ENCODE measurements at regions not wholly inside any gene's neighbourhood (a gene's known extent, or its start where the extent isn't known, plus 50 kb on each side); places are given as distances from the start of the nearest gene placed in this dataset.
A peak's percentile ranks its signal among the peaks of the same experiment; 100 is the strongest.

DNA sequence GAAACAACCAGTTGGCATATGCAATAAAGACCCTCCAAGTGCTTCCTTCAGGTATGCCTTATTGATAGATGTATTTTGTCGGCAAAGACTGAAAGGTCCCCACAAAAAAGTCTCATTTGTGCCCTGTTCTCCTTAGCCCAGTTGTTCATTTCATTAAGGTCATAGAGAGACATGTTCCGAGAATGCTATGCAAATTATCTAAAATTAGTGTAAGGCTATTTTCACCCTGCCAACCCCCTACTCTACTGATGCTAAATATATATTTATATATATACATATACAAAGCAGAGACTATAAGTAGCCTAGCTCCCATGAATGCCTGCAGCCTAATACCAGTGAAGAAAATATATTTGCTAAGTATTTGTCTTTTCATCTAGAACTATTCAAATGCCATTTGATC, 96.7 kb upstream of the ADO start:
- no peak overlapping the region for H3K4me3 Mint-ChIP-seq
- no peak overlapping the region for H3K27ac Mint-ChIP-seq
- peaks cover 18% of the 10 kb centered on the region for H3K4me1 Mint-ChIP-seq
- no peak for DNase-seq
- peaks cover 9% of the 10 kb centered on the region for H3K27me3 Mint-ChIP-seq
- ATAC-seq = no peak
- H3K9me3 Mint-ChIP-seq = peaks cover 12% of the 10 kb centered on the region
- H3K36me3 Mint-ChIP-seq (ENCODE audit: low read depth) = no peaks in the 10 kb centered on the region

DNA sequence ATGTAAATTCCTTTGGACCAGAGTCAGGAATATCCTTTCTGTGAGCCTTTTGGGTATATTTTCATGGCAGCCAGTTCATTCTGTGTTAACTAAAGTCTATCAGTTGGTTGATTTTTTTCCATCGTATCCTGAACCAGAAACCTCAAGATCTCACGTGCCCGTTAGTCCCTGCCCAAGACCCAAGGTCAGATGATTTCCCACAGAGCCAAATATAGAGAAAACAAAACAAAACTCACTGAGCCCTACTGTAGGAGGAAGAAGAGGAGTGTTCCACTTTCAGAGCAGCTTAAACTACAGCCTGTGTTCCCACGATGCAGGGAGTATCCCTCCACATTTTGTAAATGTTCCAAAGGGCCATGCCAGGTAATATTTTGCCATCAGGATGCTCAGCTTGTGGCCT, 96.0 kb upstream of the ADO start:
- ATAC-seq (no peak), DNase-seq (no peak)
- no peaks in the 10 kb centered on the region for H3K36me3 Mint-ChIP-seq (ENCODE audit: low read depth)
- peaks cover 12% of the 10 kb centered on the region for H3K9me3 Mint-ChIP-seq
- no peak overlapping the region for H3K4me3 Mint-ChIP-seq
- no peak overlapping the region for H3K27ac Mint-ChIP-seq
- H3K4me1 Mint-ChIP-seq = peaks cover 18% of the 10 kb centered on the region
- peaks cover 9% of the 10 kb centered on the region for H3K27me3 Mint-ChIP-seq

DNA sequence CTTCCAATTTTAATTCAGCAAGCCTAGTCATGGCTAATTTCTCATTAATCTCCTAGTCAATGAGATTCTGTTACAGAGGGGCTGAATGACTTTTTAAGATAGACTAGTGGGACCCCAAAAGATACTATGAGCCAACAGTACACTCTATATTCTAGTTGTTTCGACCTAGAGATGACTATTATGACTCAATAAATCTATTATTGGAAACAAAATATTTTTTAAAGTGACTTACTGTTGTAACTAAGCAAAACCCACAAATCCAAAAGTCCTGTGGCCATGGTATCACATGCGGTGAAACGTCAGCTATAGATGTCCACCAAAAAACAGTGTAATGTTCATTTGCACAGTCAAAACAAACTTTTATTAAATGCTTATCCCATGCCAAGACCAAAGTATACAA, 95.3 kb upstream of the ADO start:
- no peak overlapping the region for H3K4me3 Mint-ChIP-seq
- peaks cover 18% of the 10 kb centered on the region for H3K4me1 Mint-ChIP-seq
- peaks cover 11% of the 10 kb centered on the region for H3K27me3 Mint-ChIP-seq
- H3K36me3 Mint-ChIP-seq (ENCODE audit: low read depth) = no peaks in the 10 kb centered on the region
- ATAC-seq = no peak
- H3K9me3 Mint-ChIP-seq = peaks cover 10% of the 10 kb centered on the region
- DNase-seq = no peak
- no peak overlapping the region for H3K27ac Mint-ChIP-seq

DNA sequence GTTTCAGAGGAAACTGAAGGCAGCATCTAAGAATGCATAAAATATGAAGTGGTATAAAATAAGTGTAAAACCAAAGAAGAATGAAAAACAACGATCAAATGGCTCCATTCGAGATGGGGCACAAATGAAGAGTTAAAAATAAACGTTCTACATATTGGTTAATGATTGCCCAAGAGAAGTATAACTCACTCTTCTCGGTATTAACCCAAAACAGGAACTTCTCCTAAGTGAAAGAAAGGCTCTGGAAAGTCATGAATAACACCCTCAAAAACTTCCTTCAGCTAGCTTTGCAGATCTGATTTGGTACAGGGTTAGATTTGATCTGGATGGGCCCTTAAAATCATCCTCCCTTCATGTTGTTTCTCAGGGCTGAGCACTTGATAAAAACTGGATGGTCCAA, 94.3 kb upstream of the ADO start:
- DNase-seq = no peak
- H3K4me1 Mint-ChIP-seq = peaks cover 28% of the 10 kb centered on the region

DNA sequence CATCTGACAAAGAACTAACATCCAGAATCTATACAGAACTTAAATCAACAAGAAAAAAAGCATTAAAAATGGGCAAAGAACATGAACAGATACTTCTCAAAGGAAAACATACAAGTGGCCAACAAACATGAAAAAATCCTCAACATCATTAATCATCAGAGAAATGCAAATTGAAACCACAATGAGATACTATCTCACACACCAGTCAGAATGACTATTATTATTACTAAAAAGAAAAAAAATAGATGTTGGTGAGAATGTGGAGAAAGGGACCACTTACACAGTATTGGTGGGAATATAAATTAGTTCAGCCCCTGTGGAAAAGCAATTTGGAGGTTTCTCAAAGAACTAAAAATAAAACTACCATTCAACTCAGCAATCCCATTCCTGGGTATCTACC, 89.1 kb upstream of the ADO start:
- peak overlapping the region; percentile 25 for H3K27ac Mint-ChIP-seq
- H3K4me3 Mint-ChIP-seq = no peak overlapping the region
- no peaks in the 10 kb centered on the region for H3K36me3 Mint-ChIP-seq (ENCODE audit: low read depth)
- H3K27me3 Mint-ChIP-seq = peaks cover 6% of the 10 kb centered on the region
- DNase-seq = no peak
- peak; percentile 54 for ATAC-seq
- H3K9me3 Mint-ChIP-seq = peaks cover 8% of the 10 kb centered on the region
- peaks cover 20% of the 10 kb centered on the region for H3K4me1 Mint-ChIP-seq

More for the DNA sequence above, 94.3 kb upstream of the ADO start:
- no peak for ATAC-seq
- H3K9me3 Mint-ChIP-seq = peaks cover 8% of the 10 kb centered on the region
- H3K27me3 Mint-ChIP-seq = peaks cover 9% of the 10 kb centered on the region
- no peak overlapping the region for H3K4me3 Mint-ChIP-seq
- H3K27ac Mint-ChIP-seq = no peak overlapping the region
- no peaks in the 10 kb centered on the region for H3K36me3 Mint-ChIP-seq (ENCODE audit: low read depth)

DNA sequence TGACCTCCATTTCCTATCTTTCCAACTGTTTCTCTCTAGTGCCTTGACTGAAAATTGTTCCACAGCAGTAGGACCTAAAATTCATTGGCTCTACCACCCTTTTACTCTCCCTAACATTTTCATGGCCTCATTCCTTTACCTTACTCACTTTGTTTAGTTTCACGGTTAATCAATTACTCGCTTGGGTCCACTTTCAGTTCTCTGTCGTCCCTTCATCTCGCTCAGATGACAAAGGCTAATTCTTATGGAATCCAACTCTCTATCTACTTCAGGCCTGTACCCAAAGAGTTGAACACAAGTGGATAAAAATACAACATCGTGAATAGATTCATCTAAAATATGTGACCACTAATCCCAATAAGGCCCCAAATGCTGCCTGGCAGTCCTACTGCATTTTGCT, 85.9 kb upstream of the ADO start:
- Mint-ChIP-seq H3K9me3 (no peaks in the 10 kb centered on the region), H3K27ac (no peak overlapping the region), H3K4me3 (no peak overlapping the region), H3K27me3 (peaks cover 2% of the 10 kb centered on the region), H3K36me3 (ENCODE audit: low read depth) (no peaks in the 10 kb centered on the region), H3K4me1 (peaks cover 17% of the 10 kb centered on the region)
- ATAC-seq (no peak), DNase-seq (no peak)

DNA sequence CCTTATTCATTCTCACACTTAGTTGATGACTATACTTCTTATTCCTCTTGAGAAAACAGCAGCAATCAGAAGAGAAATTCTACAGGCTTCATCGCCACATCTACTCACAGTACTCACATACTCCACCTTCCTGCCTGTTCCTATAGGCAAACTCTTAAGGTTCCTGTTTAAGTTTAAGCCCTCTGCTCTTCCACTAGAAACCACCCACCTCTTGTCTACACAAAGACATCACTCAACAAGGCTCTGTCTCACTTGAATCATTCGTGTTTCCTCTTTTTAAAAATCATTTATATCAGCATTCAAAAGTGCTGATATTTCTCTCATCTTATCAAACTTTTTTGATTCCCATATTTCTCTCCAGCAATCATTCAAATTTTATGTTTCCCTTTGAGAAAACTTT, 85.5 kb upstream of the ADO start:
- no peaks in the 10 kb centered on the region for H3K36me3 Mint-ChIP-seq (ENCODE audit: low read depth)
- peaks cover 17% of the 10 kb centered on the region for H3K4me1 Mint-ChIP-seq
- H3K4me3 Mint-ChIP-seq = no peak overlapping the region
- DNase-seq (no peak), ATAC-seq (no peak)
- H3K27me3 Mint-ChIP-seq = peaks cover under 1% of the 10 kb centered on the region
- no peaks in the 10 kb centered on the region for H3K9me3 Mint-ChIP-seq
- H3K27ac Mint-ChIP-seq = no peak overlapping the region

DNA sequence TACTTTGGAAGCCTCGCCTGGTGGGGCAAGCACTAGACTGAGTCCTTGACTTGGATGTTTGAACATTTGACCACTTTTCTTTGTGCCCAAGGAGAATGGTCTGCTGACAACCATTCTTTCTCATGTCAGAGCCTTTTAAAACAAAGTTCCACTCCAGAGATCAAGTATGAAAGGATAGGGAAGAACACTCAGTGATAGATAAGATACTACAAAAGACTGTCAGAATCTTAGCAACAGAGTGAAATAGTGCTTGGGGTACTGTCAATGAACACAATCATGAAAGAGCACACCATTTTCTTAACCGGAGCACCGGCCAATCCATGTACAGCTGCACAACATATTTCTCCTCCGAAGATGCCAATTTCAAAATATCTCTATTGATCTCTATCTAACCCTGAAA, 82.8 kb upstream of the ADO start:
- ATAC-seq (no peak), DNase-seq (no peak)
- no peaks in the 10 kb centered on the region for H3K9me3 Mint-ChIP-seq
- no peak overlapping the region for H3K27ac Mint-ChIP-seq
- peaks cover 23% of the 10 kb centered on the region for H3K4me1 Mint-ChIP-seq
- H3K4me3 Mint-ChIP-seq = no peak overlapping the region
- H3K27me3 Mint-ChIP-seq = no peaks in the 10 kb centered on the region
- no peaks in the 10 kb centered on the region for H3K36me3 Mint-ChIP-seq (ENCODE audit: low read depth)

DNA sequence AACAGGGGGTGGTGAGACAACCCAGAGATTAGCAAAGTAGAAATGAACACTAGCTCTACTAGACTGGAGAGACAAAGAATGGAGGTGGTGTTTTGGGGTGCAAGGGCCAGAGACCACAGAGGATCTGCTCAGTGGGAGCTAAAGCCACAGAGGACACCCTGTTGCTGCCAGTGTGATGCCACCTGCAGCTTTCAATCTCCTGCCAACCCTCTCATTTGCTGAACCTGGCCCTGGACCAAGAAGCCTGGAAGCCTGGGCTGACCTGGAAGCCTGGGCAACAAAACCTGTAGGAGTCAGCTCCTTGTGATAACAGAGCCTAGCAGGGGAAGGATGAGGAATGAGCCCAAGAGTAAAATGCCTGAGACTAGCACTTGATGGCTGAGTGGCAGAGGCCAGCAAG, 81.1 kb upstream of the ADO start:
- no peak for DNase-seq
- Mint-ChIP-seq H3K4me3 (no peak overlapping the region), H3K27ac (no peak overlapping the region), H3K4me1 (peaks cover 40% of the 10 kb centered on the region), H3K9me3 (no peaks in the 10 kb centered on the region), H3K36me3 (ENCODE audit: low read depth) (no peaks in the 10 kb centered on the region), H3K27me3 (no peaks in the 10 kb centered on the region)
- no peak for ATAC-seq

DNA sequence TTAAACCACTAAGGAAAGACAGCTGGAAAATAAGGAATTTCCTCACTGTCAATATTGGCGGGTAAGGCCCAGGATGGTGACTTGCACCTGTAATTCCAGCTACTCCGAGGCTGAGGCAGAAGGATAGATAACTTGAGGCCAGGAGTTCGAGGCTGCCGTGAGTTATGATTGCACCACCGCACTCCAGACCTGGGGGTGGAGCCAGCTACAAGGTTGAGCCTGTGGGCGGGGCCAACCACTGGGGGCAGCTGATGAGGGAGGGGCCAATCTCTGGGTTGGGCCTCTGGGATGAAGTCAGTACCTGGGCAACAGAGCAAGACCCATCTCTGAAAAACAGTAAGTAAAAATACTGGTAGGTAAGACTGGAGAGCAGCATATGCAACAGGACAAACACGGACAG, 80.1 kb upstream of the ADO start:
- Mint-ChIP-seq H3K9me3 (no peaks in the 10 kb centered on the region), H3K4me3 (no peak overlapping the region), H3K27ac (peak overlapping the region; percentile 27), H3K36me3 (ENCODE audit: low read depth) (no peaks in the 10 kb centered on the region), H3K4me1 (peaks cover 48% of the 10 kb centered on the region), H3K27me3 (peaks cover 5% of the 10 kb centered on the region)
- DNase-seq (no peak), ATAC-seq (no peak)

DNA sequence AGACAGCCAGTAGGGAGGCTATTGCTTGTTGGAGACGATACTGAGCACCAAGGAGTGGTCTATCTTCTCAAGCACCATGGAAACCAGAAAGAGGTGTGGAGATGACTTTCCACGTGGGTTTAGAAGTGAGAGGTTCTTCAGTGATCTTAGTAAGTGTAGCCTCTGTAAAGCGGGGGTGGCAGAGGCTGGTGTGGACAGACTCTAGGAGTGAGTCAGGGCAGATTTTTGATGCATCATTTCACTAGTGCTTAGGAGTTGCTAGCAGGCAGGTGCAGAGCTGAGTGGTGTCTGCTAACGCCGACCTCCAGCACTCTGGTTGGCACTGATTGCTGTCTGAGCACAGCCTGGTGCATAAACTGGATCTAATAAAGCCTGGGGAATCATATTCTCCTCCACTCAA, 78.4 kb upstream of the ADO start:
- H3K9me3 Mint-ChIP-seq = no peaks in the 10 kb centered on the region
- H3K4me3 Mint-ChIP-seq = peak overlapping the region; percentile 40
- H3K4me1 Mint-ChIP-seq = peaks cover 48% of the 10 kb centered on the region
- peaks cover 9% of the 10 kb centered on the region for H3K27me3 Mint-ChIP-seq
- peak overlapping the region; percentile 74 for H3K27ac Mint-ChIP-seq
- ATAC-seq (peak; percentile 98), DNase-seq (peak; percentile 65)
- no peaks in the 10 kb centered on the region for H3K36me3 Mint-ChIP-seq (ENCODE audit: low read depth)

DNA sequence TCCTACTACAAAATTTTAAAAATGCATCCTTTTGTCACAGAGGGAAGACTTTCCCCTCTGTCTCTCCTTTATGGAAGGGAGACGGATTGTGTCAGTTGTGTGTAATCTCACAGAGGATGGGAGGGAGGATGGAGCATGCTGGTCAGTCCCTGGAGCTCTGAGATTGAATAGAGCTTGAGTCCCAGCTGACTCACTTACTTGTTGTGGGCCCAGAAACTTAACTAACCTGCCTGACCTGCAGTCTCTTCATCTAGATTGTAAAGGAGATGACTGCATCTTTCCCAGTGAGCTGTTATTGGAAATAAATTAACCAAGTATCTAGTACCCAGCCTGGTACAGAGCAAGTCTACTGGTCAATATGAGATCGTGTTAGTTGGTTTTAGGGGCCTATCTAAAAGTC, 77.9 kb upstream of the ADO start:
- DNase-seq (no peak), ATAC-seq (peak; percentile 33)
- H3K9me3 Mint-ChIP-seq = no peaks in the 10 kb centered on the region
- peak overlapping the region; percentile 40 for H3K4me3 Mint-ChIP-seq
- H3K27ac Mint-ChIP-seq = peak overlapping the region; percentile 74
- no peaks in the 10 kb centered on the region for H3K36me3 Mint-ChIP-seq (ENCODE audit: low read depth)
- peaks cover 9% of the 10 kb centered on the region for H3K27me3 Mint-ChIP-seq
- H3K4me1 Mint-ChIP-seq = peaks cover 48% of the 10 kb centered on the region

DNA sequence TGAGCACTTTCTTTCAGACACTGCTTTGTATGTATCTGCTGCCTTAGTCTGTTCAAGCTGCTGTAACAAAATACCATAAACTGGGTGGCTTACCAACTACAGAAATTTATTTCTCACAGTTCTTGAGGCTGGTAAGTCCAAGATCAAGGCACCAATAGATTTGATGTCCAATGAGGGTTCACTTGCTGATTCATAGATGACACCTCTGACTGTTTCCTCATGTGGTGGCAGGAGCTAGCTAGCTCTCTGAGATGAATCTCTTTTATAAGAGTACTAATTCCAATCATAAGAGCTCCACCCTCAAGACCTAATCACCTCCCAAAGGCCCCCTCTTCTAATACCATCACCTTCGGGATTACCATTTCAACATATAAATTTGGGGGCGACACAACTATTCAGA, 76.6 kb upstream of the ADO start:
- Mint-ChIP-seq H3K4me3 (no peak overlapping the region), H3K27me3 (peaks cover 9% of the 10 kb centered on the region), H3K9me3 (no peaks in the 10 kb centered on the region), H3K36me3 (ENCODE audit: low read depth) (no peaks in the 10 kb centered on the region), H3K27ac (no peak overlapping the region), H3K4me1 (peaks cover 48% of the 10 kb centered on the region)
- DNase-seq (no peak), ATAC-seq (no peak)

DNA sequence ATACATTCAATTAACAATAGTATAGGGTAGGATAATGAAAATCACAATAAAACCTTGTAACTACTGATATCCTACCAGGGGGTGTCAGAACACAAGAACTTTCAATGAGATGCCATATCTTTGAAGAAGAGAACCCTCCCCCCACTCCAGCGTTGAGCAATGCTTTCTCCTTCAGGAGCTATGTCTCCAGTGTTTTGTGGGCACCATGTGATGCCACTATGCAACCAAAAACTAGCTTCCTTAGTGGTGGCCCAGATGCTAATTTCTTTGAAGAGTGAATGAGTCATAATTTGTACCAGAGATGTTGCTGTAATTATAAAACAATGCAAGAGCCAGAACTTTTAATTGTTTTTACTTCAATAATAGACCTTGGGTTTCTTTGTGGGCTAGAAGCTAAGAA, 76.0 kb upstream of the ADO start:
- Mint-ChIP-seq H3K4me3 (no peak overlapping the region), H3K27ac (no peak overlapping the region)

DNA sequence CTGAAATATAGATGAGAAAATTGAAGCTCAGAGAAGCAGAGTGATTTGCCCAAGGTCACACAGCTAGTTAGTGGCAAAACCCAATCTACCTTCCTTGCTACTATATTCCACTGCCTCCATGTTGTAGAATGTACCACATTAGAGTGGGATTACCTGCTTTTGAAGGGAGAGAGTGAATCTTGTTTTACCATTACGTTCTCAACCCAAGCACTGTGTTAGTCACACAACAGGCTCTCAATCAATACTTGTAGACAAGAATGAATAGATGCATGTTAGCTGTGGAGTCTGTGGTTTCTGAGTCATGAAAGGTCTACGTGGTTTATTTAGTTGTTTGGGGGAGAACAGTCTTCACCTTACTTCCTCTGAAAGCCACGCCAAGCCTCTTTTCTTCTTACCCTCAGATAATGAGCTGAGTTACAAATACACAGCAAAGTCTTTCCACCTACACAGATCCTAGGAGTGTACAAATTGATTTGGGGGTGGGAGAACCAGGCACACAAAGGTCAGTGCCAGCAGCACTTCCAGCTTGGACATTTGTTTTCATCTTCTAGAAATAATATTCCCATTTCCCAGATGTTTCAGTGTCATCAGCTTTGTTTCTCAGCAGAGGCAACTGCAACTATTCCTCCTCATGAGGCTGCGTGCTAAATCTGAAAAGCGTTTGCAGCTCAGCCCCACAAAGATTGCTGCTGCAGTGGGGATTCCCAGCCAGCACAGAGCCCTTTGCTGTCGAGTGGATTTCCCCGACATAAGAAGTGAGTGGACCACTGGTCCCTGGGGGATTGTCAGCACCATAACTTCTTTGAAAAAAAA, 71.5 kb upstream of the ADO start:
- H3K36me3 Mint-ChIP-seq (ENCODE audit: low read depth) = no peaks in the 10 kb centered on the region

More for the DNA sequence above, 76.0 kb upstream of the ADO start:
- DNase-seq = no peak
- no peaks in the 10 kb centered on the region for H3K36me3 Mint-ChIP-seq (ENCODE audit: low read depth)
- H3K4me1 Mint-ChIP-seq = peaks cover 48% of the 10 kb centered on the region
- H3K27me3 Mint-ChIP-seq = peaks cover 9% of the 10 kb centered on the region
- no peaks in the 10 kb centered on the region for H3K9me3 Mint-ChIP-seq
- ATAC-seq = no peak

More for the DNA sequence above, 71.5 kb upstream of the ADO start:
- Mint-ChIP-seq H3K9me3 (no peaks in the 10 kb centered on the region), H3K4me3 (peak overlapping the region; percentile 57), H3K27me3 (peaks cover 9% of the 10 kb centered on the region), H3K27ac (no peak overlapping the region), H3K4me1 (peaks cover 20% of the 10 kb centered on the region)
- ATAC-seq = peak; percentile 89
- DNase-seq = peak; percentile 49
